ACHN (cell line): ENCODE measurements at regions not wholly inside any gene's neighbourhood (a gene's known extent, or its start where the extent isn't known, plus 50 kb on each side); places are given as distances from the start of the nearest gene placed in this dataset.

Experiments
- DNase-seq: peaks from one replicate; pipeline ENCODE4 v3.0.0-alpha.2; 2015
- in situ Hi-C: cut with HindIII; loops from 2 replicates; pipeline ENCODE4 v1.10.0; 2017; ENCODE audit warnings: low sequenced_read_pairs, low pct_ligation_motif_present, low pct_unique_long_range_greater_than_20kb

- in situ Hi-C loops, result no loop called here
These were observed 52.6 kb upstream of the OLFM4 start for GRCh38 chr13:52975969-52976368.

GRCh38 chr13:52975161-52975560, 53.5 kb upstream of the OLFM4 start:
- no peak for DNase-seq
- in situ Hi-C loops, result no loop called here

More at GRCh38 chr13:52975969-52976368, 52.6 kb upstream of the OLFM4 start:
- no peak for DNase-seq

- in situ Hi-C loops, result no loop called here
- DNase-seq, result no peak
These were observed 53.9 kb upstream of the OLFM4 start for GRCh38 chr13:52974711-52975110.

DNA sequence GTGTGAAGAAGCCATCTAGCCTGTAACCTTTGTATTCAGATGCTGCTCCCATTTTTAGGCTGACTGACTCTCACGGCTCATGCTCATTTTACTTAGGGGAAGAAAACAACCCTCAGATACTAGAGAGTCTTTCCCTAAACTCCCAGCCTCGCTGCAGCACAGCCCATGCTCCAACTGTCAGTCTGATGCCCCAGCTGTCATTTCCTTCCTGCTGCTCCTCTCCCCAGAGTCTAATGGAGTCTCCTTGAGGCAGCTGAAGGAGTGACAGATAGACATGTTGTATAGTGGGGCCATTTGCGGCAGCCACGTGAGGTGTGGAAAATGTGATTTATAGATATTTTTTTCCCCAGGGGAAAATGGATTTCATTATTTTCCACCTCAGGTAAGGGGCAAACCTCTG, 59.2 kb upstream of the OLFM4 start:
- in situ Hi-C loops, result no loop called here

GRCh38 chr13:52968074-52968700, 60.4 kb upstream of the OLFM4 start:
- DNase-seq, result peak; percentile 73
- in situ Hi-C loops, result no loop called here

More for the DNA sequence above, 59.2 kb upstream of the OLFM4 start:
- DNase-seq, result no peak

GRCh38 chr13:52961987-52962386, 66.6 kb upstream of the OLFM4 start:
- in situ Hi-C loops, result no loop called here
- no peak for DNase-seq

DNA sequence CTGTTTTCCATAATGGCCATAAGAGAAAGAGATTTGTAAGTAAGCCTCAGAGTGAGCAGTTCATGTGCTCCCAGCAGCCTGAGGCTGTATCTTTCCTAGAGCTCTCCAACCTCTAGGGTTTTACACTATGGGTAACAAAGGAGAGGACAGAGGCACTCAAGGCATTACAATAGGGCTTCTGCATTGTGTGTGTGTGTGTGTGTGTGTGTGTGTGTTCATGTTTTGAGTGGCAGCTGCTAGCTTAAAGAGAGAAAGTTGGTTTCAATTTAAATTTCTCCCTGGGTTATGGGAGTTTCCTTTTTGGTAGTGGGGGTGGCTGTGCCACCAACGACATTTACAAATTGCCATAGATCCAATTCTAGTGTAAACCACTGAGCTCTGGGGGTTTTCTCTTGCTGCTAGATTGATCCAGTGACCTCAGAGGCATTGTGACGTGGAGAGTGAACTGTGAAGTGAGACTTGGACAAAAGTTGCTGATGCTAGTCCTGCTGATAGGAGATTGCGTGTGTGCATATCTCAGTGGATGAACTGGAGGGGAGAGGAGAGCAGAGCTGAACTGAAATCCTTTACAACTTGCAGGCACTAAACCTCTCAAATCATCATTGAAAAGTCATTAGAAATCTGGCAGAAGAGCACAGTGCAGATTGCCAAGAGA, 67.2 kb upstream of the OLFM4 start:
- in situ Hi-C loops, result no loop called here

DNA sequence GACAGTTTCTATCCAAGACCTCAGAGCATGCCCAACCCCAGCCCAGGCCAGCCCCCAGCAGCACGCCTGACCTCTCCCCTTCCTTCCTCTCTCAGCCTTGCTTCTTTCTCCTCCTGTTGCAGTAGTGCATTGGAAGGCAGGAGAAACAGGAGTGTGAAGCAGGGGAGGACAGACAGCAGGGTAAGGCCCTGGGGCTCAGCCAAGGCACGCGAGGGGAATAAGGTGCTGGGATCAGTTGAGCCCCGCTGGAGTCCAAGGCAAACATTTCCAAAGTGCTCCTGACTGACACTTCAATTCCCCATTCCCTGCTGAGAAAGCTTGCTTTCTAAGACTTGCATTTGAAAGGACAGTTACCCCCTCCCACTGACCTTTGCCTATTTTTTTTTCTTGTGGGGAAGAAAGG, 73.1 kb upstream of the OLFM4 start:
- in situ Hi-C loops, result no loop called here
- DNase-seq, result no peak

More for the DNA sequence above, 67.2 kb upstream of the OLFM4 start:
- DNase-seq, result no peak

- no peak for DNase-seq
- in situ Hi-C loops, result no loop called here
These were observed 73.8 kb upstream of the OLFM4 start for GRCh38 chr13:52954838-52955237.

GRCh38 chr13:52950436-52950956, 78.1 kb upstream of the OLFM4 start:
- in situ Hi-C loops, result no loop called here
- no peak for DNase-seq

GRCh38 chr13:52949742-52950141, 78.9 kb upstream of the OLFM4 start:
- in situ Hi-C loops, result no loop called here
- DNase-seq, result no peak

GRCh38 chr13:52949044-52949443, 79.6 kb upstream of the OLFM4 start:
- in situ Hi-C loops, result no loop called here
- no peak for DNase-seq

DNA sequence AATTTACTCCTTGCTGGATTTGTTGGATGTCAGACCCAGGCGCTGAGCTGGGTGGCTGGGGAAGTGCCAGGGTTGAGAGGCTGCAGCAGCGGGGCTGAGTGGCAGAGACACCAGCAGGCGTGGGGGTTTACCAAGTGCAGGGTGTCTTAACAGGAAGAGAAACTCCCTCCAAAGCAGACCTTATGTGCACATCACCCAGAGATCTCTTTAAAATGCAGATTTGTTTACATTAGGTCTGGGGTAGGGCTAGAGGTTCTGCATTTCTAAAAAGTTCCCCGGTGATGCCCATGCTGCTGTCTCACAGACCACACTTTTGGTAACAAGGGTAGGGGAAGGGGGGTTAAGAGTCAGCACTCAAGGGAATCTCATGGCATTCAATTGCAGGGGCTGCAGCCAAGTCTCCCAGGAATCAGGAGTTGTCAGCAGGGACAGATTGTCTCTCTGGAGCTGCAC, 80.7 kb upstream of the OLFM4 start:
- DNase-seq, result no peak
- in situ Hi-C loops, result no loop called here

DNA sequence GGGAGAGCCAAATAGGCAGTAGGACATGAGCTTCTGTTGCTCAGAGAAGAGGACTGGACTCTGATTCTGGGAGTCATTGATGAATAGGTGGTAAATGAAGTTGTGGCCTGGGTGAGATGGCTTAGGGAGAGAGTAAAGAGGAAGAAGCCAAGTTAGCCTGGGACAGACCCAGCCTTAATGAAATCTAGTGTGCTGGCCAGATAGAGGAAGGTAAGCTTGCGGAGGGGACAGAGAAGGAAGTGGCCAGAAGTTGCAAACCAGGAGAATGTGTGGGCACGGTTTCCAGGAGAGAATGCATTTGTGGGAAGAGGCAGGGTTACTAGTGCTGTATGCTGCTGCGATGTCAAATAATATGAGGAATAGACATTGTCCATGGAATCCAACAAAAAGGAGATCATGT, 83.3 kb upstream of the OLFM4 start:
- in situ Hi-C loops, result no loop called here
- DNase-seq, result no peak

DNA sequence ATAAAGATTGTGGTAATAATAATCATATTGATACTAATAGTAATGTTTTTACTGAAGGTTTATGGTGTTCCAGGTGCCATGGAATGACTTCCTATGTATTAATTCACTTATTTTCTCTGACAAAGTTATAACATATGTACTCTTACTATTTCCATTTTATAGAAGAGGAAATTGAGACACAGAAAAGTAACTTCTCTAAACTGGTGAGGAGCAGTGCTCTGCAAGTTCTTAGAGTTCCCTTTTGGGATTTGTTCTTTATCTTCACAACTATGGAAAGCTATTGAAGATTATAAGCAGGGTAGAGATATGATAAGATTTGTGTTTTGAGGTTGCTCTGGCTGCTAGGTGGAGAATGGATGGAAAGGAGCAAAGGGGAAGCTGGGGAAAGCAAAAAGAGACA, 83.9 kb upstream of the OLFM4 start:
- in situ Hi-C loops, result no loop called here
- DNase-seq, result no peak

DNA sequence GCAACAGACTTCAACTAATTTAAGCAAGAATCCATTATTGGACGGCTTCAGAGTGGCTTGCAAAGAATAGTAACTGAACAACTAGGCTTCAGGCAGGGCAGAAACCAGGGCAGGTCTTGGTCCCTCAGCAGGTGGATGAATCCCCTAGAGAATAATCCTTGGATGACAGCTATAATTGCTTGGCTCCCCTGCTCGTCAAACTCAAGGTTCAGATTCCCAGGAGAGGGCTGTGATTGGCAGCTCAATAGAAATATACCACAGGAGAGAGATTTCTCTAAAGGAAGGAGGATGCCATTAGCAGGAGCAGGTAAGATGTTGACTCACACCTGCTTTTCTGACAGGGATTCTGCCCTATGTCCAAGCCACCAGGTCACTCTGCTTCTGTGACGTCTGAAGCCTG, 89.6 kb upstream of the PCDH8 start:
- DNase-seq, result no peak
- in situ Hi-C loops, result no loop called here

- DNase-seq, result no peak
- in situ Hi-C loops, result no loop called here
These were observed 88.4 kb upstream of the PCDH8 start for GRCh38 chr13:52936806-52937205.

GRCh38 chr13:52934258-52934657, 85.8 kb upstream of the PCDH8 start:
- in situ Hi-C loops, result no loop called here
- DNase-seq, result no peak

GRCh38 chr13:52933547-52934210, 85.2 kb upstream of the PCDH8 start:
- in situ Hi-C loops, result no loop called here
- no peak for DNase-seq

- in situ Hi-C loops, result no loop called here
- no peak for DNase-seq
These were observed 84.7 kb upstream of the PCDH8 start for GRCh38 chr13:52933099-52933498.
